NCI-H2196 treated with DMSO at 0.1 percent for 48 hours (cell line): ENCODE measurements at regions not wholly inside any gene's neighbourhood (a gene's known extent, or its start where the extent isn't known, plus 50 kb on each side); places are given as distances from the start of the nearest gene placed in this dataset.

ENCODE experiments used
- DNase-seq: peaks from one replicate; lab custom pipeline; 2025; ENCODE audit not compliant: unreplicated experiment; lab: John Stamatoyannopoulos, UW

DNA sequence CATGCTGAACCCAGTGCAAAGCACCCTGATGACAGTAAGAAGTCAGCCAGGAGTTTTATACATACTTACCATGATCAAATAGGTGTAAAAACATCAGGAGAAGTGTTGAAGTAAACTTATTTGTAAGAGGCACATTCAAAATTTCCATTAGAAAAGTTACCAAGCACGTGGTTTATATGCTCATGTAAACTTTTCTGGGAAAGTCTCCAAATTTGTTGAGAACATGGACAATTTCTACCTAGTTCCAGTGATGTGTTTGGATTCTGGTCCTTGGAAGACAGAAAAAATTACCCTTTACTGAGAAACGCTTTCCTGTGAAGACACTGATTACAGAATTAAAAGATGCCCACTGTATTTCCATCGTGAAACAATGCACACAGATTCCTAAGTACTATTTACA lies 288.9 kb upstream of the CDH4 start:
- DNase-seq, result no peak

DNA sequence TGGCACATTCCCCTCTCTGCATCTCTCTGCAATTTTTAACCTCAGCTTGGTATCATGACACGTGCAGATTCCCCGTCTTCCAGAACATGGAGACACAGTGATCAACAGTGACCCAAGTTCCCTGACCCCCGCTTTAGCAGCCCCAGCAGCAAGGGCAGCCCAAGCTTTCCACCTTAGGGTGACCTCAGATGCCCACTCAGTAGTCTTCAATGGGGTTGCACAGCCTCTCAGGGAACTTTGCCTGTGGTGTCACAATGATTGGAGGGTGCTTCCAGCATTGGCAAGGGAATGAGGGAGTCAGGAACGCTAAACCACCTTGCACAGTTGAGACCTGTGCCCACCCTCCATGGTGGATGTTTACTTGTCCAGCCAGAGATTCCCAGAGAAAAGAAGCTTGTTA lies 287.1 kb upstream of the CDH4 start:
- DNase-seq, result no peak

DNA sequence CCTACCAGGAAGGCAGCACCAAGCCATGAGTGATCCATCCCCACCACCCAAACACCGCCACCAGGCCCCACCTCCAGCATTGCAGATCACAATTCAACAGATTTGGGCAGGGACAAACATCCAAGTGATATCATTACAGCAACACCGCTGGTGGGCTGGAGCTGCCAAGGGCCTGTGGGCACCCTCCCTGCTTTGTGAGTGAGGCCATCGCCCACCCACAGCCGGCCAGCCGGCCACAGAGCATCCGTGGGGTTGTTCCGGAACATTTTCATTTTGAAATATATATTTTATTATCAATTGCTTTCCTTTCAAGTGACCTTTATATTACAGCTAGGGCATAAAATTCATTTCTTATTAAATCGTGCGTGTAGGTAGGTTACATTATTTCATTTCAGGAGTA lies 286.0 kb upstream of the CDH4 start:
- DNase-seq, result no peak

DNA sequence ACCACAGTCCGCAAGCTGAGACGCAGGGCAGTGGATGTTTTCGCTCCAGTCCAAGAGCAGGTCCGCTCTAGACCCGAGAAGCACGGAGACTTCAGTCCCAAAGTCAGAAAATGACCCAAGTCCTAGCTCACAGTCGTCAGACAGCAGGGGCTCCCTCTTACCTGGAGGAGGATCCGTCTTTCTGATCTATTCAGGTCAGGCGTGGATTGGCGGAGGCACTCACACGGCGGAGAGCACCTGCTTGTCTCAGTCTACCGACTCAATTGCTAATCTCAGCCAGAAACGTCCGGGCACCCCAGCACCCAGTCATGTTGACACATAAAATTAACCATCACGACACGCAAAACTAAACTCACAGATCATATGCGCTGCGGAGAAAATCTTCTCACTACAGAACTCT lies 285.3 kb upstream of the CDH4 start:
- DNase-seq, result no peak

DNA sequence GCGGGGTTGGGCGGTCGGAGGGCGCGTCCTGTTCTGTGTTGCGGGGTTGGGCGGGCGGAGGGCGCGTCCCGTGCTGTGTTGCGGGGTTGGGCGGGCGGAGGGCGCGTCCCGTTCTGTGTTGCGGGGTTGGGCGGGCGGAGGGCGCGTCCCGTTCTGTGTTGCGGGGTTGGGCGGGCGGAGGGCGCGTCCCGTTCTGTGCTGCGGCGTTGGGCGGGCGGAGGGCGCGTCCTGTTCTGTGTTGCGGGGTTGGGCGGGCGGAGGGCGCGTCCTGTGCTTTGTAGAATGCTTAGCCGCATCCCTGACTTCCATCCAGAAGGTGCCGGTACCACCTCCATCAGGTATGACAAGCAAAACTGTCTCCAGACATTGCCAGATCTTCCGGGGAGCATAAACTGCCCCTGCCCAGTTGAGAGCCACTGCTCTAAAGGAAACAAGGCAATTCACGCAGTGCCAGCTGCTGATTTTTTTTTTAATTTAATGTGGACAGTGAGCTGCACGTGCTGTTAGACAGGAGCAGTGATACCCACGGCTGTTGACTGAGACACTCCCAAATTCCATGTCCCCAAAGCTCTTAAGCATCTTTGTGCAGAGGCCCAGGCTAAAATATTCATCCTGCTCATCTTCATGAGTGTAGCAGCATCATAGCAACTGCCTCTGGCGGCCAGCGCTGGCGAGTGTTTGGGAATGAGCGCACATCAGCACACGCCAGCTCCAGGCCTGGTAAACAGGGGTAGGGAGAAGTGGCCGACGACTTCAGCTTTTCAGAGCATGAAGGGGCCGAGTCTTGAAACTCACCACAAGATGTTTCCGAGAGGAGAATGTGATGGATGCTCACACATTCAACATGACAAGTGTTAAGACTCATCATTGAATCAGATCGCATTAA lies 284.4 kb upstream of the CDH4 start:
- no peak for DNase-seq

DNA sequence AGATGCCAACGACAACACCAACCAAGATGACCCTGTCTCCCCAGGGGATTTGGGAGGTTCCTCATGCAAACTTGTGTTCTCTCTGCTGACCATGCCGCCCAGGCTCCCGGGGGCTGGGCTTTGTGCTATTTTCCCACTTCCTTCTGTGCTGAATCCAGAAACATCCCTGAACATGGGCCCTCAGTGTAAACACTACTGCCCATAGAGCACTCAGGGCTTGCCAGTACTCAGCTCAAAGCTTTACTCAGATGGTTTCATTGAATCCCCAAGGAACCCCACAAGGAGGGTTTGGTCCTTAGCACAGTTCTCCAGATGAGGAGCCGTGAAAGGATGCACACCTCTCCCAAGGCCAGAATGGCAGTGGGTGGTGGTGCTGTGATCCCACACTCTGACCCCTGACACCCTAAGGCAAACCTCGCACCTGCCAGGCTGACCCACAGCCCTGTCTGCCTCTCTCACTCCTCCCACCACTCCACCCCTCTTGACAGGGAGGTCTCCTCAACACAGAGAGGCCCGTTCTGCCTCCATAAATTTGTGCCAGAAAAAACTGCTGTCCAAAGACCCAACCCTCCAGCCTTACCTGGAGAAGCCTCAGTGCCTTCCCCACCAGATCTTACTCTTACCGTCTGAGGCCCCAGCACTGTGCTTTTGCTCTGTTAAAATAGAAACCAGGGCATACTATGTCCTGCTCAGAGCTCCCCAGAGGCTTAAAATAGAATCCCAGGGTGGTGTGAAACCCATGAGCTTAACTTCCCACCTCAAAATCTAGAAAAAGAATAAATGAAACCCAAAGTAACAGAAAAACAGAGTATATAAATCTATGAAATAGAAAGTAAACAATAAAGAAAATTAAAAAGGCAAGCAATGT lies 283.0 kb upstream of the CDH4 start:
- DNase-seq, result no peak

DNA sequence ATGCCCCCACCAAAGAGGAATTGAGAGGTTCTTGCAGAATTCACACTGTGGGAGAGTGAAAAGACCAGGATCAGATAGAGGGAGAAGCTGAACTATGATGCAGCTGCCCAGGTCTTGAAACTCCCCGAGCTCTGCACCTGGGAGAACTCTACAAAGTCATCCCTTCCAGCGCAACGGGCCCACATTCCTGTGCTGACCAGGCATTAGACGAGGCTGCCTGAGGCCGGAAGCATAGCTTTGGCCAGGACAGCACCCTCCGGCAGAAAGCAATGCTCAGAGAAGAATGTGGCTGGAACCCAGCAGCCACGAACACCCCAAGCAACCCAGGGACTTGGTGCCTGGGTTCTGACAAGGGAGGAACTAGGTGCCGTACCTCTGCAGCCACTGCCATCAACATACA lies 281.5 kb upstream of the CDH4 start:
- no peak for DNase-seq

DNA sequence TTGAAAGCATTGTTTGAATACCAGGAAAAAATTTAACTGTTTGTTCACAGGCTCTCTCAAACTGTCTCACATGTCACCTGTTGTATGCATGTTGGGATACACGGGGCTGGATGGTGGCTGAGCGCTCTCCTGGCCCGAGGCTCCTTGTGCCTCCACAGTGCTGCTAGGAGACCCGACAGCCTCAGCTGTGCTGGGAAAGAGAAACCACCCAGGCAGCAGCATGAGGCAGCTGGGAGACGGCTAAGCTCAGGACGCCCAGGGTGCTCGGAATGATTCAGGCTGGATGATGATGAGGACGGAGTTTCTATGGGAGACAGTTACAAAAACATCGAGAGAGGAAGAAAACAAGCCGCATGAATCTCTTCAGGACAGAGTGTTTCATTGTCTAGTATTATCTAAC lies 278.0 kb upstream of the CDH4 start:
- no peak for DNase-seq

DNA sequence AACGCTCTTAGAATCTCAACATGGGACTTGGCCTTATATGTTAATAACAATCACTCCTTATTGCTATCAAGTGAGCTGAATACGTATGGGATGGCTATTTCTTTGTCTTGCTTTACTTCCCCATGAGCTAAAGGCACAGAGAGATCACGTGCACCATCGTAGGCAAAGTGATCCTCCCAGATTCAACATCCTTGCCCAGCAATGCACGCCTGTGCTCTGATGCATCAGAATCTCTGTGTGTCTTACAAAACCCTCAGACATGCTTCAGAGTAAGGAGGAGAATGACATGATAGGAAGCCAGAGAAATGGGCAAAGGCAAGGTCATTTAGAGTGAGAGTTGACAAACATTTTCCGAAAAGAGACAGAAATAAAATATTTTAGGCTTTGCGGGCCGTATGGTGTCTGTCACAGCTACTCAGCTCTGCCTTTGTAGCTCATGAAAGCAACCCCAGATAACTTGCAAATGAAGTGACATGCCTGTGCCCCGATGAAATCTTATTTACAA lies 277.6 kb upstream of the CDH4 start:
- DNase-seq, result no peak

DNA sequence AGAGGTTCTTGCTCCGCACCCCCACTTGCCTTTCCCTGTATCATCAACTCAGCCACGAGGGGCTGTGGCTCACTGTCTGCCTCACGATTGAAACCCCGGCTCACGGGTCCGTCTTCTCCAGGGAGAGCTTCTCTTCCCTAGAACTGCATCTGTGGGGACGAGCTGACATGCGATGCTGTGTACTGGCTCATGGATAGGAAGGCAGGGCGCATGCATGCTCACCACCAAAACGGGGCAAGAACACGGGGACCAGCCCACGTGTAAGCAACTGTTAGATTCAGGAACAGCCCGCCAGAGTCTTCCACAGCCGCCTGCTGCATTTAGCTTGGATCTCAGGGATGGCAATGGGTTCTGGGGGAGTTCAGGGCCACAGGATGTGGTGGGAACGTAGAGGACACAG lies 275.9 kb upstream of the CDH4 start:
- no peak for DNase-seq

DNA sequence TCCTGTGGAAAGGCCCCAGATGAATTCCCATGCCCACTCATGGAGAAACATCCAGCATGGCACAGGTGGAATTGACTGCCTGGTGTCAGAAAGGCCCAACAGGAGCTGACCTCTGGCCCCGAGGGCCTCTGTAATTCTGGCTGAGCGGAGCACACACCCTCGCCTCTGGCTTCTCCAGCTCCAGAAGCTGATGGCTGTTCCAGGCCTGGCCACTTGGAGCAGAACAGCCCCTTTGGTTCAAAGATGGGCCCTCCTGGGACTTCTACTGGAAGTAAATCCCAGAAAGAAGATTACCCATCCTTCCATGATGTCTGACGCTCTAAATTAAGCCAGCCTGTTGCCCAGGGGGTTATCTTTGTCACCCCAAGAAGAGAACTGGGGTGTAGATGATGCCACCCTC lies 275.1 kb upstream of the CDH4 start:
- DNase-seq, result no peak

DNA sequence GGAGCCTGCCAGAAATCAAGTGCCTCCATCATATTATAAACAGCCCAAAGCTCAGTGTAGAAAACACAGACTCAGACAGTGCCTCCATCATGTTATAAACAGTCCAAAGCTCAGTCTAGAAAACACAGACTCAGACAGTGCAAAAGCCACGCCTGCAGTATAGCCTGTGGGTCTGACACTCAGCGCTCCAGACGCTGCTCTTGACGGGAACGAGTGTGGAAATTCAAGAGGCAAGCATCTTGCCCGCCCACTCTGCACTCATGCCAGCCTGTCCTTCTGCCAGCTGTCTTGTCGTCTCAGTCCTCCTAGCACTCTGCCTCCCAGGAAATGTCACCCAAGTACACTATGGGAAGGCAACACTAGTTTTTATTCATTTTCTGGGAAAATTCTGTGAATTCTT lies 274.2 kb upstream of the CDH4 start:
- DNase-seq, result no peak

DNA sequence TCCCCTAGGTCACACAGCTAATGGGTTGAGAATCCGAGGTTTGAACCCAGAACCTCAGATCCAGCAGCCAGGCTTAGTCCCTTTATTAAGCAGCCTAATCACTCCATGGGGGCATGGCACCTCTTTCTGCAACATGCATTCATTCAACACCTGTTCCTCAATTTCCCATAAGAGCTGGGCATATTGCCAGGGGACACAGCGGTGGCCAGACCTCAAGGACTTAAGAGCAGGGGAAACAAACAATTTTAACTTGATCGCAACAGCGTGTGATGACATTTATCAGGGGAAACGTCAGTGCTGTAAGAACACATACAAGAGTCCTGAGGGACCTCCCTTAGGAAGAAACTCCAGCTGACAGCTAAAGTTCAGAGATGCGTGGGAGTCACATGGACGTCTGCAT lies 267.4 kb upstream of the CDH4 start:
- DNase-seq, result no peak

DNA sequence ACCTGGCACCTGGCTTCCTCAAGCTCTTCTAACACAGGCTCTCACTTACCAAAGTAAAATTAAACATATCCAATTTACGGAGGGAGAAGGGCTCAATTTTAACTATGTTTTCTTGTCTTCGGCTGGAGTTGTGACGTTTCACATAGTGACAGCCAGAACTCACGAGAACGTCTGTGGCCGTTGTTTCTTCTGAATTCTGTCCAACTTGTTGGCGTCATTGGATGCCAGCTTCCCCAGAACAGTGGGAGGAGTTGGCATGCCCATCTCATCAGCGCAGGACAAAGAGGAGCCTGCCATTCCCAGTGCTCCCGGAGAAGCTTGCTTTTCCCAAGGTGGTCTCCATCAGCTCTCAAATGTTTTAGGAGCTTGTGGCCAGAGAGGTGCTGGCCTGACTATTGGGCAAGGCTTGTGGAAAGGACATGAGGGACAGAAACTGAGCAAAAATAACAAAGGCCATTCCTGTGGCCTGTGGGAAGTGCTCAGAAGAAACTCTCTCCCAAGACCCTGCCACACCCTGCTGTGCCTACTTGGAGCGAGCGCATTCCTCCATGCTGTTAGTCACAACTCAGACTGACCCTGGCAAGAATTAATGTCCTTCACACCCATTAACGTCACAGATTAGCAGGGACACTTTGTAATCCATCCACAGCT lies 265.4 kb upstream of the CDH4 start:
- DNase-seq, result peak; percentile 91

DNA sequence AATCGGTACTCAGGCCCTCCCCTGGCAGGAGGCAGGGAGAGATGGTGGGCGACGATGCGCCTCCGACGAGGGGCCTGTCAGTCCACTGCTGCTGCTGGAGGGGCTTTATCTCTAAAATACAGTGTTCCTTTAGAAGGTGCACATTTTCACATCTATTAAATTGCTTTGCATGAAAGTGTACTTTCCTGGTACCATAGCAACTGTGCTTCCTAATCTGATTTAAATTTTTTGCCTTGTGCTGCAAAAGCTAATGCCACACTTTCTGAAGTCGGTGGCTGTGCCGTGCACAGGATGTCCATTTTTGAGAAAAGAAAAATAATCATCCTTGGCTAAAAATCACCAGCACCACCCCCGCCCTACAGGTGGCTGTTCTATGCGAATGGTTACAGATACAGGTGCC lies 262.0 kb upstream of the CDH4 start:
- no peak for DNase-seq

DNA sequence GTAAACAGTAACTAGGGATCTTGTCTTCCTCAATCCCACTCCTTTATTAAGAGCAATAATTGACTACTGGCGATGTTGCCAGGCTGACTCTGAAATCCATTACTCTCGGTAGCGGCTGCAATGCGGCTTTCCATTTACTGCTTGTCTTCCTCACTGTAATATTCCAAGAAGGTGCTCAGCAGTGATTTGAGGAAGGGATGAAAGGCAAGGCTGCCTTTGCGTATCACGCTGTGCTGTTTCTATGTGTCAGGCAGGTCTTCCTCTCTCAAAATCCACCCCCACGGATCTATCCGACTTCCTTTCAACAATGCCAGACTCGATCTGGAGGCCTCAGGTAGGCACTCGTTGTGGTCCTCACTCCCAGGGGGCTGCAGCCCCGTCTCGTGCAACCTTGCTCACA lies 261.4 kb upstream of the CDH4 start:
- no peak for DNase-seq

DNA sequence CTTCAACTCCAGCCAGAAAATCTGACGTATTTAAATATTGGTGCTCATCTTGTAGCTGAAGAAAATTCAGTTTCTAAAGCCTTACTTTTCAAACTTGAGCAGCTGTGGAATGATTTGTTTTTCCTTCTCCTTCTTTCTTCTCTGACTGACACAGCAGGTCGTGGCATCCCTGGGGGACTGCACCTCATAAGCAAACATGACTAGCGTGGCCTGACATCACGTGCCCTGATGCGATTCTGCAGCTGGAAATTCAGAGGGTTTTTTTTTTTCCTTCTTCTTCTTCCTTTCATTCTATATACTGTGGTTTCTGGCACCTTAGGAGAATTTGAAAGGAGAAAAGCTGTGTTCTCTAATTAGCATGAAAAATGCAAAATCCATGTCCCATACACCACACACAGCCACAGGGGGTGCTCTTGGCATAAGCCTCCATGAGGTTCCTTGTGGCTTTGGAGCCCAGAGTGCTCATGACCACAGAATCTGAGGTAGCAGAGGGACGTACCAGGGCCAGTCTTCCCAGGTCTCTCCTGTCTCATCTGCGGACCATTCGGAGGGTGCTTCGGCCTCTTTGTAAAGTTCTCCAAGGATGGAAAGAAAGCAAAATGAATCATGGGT lies 258.5 kb upstream of the CDH4 start:
- no peak for DNase-seq

DNA sequence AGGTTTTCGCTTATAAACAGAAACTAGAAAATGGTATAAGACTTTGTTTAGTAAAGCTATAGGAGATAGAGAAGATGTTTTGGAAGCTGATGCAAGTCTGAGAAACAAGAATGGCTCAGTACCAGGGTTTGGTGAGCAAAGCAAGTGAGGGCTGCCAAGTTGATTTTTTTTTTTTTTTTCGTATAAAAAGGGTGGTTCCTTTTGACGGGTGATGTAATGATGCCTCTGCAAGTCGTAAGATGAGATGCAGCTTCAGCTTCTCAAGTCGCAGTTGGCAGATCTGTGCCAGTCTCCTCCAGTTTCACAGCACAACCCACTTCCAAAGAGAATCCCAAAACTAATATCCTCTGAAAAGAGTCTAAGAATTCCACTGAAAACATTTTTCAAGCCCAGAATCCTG lies 252.8 kb upstream of the CDH4 start:
- no peak for DNase-seq

DNA sequence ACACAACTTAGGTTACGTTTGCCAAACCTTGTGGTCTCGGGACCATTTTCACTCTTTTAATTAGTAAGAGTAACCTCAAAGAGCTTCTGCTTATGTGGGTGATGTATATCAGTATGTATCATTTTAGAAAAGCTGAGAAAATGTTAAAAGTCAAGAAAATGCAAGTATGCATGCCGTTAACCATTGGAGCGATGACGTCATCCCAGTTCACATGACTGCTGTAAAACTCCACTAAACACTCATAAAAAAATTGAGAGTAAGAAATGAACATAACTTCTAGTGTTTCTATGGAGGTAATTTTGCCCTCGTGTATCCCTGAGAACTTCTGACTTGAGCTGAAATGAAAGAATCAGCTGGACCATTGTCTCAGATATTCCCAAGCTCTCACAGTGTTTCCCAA lies 250.0 kb upstream of the CDH4 start:
- no peak for DNase-seq

DNA sequence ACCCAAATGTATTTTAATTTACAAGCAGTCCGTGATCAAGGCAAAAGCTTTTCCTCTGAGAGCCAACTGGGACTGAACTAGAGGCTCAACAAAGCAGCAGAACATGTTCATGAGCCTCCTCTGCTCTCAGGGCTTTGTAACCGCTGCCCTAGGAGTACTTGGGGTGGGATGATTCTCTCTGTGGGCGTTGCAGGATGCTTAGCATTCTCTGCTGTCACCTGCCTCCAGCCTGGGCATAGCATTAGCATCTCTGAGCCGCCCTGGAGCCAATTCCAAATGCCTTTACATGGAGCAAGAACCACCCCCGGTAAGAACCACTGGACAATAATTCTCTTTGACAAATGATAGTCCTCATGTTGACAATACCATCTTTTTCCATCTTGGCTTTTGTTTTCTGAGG lies 237.6 kb upstream of the CDH4 start:
- no peak for DNase-seq

DNA sequence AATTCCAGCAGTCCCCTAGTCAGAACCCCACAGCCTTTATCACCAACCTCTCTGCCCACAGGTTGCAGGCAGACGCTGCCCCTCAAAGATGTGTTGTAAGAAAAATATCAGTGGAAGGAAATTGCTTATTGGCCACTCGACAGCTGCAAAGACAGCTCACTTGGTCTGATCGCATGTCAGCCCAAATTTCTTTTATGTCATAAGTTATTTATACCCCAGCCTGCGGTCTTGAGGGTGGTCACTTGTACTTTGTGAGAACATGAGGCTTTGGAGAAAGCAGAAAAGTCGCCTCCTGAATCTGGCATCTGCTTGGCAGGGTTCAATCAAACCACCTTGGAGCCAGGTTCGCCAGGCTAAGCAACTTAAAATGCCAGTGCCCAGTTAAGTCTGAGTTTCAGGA lies 236.5 kb upstream of the CDH4 start:
- DNase-seq, result no peak
